ENCODE measurements at regions not wholly inside any gene's neighbourhood (a gene's known extent, or its start where the extent isn't known, plus 50 kb on each side); places are given as distances from the start of the nearest gene placed in this dataset.

DNA sequence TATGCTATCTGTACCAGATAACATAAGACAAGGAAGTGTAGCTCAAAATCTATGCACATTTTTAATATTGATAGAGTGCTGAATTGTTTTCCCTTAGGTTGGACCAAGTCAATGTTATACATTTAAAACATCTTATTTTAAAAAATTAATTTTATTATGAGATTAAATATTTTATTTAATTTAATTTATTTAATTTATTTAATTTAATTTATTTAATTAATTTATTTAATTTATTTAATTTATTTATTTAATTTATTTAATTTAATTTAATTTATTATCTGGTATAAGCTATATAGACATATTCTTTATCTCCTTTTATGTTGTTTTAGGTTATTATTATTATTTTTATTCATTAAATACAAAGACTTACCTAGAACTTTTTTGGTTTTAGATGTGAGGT, 551.7 kb upstream of the LRRTM1 start:
- DNase-seq (ENCODE audit: low read depth), result no peak

DNA sequence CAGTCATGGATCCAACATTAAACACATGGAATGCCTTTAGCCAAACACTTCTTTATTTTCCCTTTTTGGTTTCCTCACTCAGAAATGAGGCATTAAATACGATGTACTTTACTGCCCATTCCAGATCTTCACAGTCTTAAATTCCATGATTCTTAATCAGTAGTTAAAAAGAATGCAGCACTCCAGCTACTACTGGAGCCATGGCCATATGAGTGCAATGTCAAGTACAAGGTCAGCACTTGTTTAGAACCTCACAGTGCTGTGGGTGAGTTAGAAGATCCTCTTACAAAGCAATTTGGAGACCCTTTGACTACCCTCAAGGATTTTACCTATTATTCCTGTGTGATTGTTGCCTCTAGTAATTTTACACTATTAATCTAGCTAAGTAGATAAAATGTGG, 550.3 kb upstream of the LRRTM1 start:
- no peak for DNase-seq (ENCODE audit: low read depth)

DNA sequence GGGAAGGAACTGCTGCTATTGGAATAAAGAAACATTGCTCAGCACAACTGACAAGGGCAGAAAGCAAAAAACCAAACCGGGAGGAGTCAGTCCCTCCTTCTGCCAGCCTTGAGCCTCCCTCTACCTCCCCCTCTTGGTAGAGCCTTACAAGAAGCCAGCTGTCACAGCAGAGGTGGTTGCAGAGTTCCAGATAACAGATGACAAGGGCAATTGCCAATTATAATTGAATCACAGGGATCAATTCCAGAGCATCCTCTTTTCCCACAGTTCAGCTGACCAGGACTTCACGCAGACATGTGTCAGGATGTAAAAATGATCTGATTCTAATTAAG, 548.2 kb upstream of the LRRTM1 start:
- DNase-seq (ENCODE audit: low read depth), result no peak

DNA sequence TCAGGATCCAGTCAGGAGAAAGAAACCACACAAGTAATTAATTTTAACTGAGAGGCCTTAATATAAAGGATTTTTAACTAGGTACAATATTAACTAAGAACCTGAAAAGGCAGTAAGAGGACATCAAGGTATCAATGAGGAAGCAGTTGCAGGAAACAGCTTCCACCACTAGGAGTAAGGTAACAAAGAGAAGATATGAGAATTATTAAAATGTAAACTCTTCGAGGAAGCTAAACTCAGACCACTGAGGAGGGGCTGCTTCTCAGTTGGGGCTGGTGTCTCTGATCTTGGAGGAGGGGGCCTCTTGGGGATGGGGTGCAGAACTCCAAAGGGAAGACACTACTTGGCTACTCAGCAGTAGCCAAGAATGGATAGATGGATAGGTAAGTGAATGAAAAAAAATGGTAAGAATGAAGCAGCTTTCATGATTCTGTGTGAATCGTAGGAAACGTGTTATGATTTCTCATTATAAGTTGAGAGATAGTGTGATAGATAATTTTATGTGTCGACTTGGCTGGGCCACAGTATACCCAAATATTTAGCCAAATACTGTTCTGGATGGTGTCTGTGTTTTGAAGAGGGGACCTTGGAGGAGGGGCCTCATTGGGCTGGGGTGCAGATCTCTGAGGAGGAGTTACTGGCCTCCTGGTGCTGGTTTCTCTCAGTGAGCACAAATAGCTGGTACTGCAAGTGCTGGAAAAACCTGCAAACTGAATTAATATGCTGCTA, 547.7 kb upstream of the LRRTM1 start:
- DNase-seq (ENCODE audit: low read depth), result no peak

DNA sequence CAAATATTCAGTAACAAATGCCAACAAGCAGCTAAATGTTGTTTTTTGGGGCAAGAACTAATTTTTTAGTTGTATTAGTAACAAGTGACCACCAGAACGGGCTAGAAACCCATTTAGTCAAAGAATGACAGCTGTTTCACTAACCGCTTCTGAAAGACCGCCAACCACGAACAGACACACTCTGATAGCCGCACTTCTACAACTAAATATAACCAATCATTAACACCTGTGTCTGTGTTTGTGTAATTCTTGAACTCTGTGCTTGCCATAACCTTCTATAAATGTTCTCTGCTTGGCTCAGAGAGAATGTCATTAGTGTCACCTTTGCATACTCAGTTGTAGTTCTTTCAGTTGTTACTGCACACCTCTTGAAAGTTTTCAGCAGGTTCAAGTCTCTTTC, 526.3 kb upstream of the LRRTM1 start:
- DNase-seq (ENCODE audit: low read depth), result no peak

DNA sequence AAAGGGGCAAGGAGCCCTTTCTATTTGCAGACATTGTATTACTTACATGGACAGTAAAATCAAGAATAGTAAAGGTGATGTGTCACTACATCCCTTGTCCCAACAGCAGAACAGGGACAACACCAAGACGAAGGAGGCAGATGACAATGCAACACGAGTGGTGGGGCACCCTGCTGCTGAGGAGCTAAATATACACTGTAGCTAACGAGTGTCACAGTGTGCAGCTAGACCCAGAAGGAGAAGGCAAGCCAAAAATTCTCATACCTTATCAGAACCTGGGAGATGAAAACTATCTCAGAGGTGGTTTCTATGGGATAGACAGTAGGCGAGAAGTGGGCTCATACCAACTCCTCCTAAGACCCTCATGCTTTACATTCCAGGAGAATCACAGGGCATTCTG, 518.4 kb upstream of the LRRTM1 start:
- no peak for DNase-seq (ENCODE audit: low read depth)

DNA sequence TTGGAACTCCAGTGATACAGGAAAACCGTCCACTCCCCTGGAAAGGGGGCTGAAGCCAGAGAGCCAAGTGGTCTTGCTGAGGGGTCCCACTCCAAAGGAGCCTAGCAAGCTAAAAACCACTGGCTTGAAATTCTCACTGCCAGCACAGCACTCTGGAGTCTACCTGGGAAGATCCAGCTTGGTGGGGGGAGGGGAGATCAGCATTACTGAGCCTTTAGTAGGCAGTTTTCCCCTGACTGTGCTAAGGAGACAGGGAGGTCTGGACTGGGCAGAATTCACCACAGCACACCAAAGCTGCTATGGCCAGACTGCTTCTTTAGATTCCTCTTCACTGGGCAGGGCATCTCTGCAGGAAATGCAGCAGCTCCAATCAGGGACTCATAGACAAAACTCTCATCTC, 510.7 kb upstream of the LRRTM1 start:
- no peak for DNase-seq (ENCODE audit: low read depth)

DNA sequence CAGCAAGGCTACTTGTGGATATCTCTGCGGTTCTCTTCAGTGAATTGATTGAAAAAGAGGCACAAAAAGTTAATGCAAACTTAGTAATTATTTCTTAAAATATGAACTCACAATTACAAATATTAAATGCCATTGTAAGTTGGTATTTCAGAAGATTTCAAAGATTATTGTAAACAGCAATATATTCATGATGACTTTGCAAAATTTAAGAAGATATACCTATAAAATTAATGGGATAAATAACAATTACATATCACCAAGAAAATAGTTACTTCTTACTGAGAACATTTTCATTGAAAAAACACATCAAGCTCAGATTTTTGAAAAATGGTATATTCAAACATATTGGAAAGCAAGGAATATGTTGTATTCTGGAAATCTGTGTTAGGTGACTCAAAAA, 482.0 kb upstream of the LRRTM1 start:
- DNase-seq (ENCODE audit: low read depth), result no peak

DNA sequence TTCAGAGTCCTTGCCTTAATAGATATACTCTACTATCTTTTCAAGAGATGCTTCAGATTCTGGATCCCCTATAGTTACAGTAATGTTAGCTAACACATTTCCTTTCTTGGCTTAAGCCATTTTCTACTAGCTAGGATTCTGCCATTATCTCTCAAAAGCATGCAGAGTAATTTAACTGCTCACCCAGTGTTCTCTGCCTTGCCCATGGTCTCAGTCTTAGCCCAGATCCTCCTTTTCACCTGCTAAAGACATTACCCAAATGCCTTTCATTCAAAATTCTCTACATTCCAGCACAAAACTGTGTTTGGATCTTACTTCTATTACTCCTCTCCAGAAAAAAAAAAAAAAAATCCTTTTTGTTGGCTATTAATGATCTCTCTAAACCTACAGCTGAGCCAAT, 474.2 kb upstream of the LRRTM1 start:
- no peak for DNase-seq (ENCODE audit: low read depth)

DNA sequence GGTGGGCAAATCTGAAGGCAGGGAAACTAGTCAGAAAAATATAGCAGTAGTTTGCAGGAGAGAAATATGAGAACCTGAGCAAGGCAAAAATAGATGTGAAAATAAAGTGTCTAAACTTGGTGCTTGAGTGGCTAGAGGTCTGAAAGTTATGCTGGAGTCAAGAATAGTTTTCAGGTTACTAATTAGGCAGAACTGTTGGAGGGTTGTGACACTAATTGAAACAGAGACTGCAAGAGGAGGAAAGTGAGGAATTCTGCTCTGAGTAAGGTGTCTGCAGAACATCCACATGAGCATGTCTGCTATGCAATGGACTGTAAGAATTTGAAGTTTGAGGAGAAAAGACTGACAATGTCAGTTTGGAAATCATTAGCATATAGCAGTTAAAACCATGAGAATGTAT, 444.0 kb upstream of the LRRTM1 start:
- no peak for DNase-seq (ENCODE audit: low read depth)

DNA sequence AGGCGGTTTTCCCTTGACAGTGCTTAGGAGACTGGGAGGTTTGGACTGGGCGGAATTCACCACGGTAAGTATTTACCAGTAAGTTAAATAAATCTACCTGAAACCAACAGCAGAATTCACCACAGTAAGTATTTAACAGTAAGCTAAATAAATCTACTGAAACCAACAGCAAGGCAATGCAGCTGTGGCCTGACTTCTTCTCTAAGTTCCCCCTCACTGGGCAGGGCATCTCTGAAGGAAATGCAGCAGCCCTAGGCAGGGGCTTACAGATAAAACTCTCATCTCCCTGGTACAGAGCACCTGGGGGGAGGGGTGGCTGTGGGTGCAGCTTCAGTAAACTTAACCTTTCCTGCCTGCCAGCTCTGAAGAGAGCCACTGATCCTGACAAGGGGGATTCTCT, 432.5 kb upstream of the LRRTM1 start:
- no peak for DNase-seq (ENCODE audit: low read depth)

DNA sequence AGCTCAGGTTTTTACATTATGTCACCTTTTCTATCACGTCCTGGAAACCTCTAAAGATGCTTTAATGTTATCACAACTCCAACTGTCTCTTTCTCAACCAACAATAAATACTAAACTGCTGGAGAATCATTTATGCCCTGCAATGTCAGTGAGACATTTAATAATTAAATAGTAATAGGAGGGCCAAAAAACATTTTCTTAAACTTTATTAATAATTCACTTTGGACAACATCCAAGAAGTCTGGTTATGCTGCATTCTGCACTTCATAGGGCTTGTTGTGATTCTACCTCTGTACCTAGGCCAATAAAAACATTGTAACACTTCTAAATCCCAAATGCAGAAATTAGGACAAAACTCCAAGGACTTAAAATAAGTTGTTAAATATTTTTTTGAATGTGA, 420.4 kb upstream of the LRRTM1 start:
- no peak for DNase-seq (ENCODE audit: low read depth)

DNA sequence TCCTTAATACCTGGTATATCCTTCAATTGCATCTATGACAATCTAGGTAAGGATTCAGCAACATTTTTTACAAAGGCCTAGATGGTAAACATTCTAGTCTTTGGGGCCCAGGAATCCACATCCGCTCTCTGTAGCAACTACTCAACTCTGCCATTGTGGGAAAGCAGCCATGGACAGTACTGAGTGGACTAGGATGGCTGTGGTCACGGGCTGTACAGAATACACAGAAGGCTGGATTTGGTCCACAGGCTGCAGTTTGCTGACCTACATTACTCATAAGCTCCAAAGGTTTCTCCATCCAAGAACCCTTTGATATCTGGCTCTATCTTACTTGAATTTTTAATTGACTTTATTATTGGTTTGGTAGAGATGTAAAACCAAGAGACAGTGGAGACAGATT, 418.3 kb upstream of the LRRTM1 start:
- DNase-seq (ENCODE audit: low read depth), result no peak

DNA sequence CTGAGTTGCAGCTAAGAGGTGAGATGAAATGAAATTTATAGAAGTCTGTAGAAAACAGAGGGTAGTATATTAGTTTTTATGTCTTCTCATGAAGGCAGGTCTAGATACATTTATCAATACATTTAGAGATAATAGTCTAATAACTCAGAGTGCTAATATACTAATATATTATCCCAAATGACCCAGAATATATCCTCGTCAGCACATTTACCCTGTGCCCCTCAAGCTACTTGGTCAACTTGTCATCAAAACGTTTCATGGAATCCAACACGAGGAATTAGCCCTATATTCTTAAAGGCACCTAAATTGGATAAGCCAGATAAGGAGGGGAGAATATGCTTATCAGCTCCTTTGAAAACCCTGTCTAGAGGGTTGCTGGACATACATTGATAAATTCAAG, 415.1 kb upstream of the LRRTM1 start:
- DNase-seq (ENCODE audit: low read depth), result no peak

DNA sequence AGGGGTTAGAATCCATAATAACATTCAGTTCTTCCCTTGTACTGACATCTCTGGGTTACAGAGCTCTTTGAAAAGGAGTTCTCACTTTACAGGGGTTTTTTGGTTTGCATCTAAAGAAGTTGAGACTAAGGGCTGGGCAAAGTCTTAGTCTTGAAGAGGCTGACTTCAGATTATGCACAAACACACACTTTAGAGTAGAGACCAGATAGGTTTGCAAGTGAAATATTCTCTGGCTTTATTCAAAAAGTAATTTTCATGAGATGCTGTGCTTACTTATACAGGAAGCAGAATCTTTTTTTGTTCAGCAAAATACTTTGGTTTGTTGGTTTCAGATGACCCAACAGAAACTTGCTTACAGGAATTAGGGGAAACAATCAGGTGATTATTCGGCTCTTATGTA, 410.9 kb upstream of the LRRTM1 start:
- no peak for DNase-seq (ENCODE audit: low read depth)

DNA sequence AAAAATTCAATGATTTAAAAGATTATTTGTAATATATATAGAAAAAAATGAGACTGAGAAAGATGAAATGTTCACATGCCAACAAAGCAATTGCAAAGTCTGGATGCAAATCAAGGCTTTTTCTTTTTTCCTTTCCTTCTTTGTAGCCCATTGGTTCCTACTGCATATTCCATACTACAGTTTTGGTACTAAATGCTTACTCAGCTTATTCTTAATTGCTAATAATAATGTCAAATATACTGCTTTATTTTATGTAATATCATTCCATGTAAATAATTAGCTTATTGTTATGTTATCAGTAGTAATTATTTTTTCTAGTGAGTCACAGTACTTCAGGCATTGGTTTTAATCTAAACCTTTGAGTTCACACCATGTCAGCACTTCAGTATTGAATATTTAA, 407.4 kb upstream of the LRRTM1 start:
- DNase-seq (ENCODE audit: low read depth), result no peak

DNA sequence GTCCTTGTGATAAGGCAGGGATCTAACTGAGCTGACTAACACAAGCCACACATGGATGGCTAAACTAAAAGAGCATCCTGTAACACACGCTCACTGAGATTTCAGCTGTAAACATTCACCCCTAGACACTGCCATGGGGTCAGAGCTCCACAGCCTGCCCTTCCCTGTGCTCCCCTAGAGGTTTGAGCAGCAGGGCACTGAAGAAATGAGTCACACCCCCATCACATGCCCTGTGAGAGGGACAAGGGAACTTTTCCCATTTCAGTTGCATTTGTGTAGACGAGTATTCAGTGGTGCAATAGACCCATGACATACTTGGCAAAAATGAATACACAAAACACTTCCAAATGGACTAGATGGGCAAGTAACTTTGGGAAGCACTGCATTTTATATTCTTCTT, 402.4 kb upstream of the LRRTM1 start:
- no peak for DNase-seq (ENCODE audit: low read depth)

DNA sequence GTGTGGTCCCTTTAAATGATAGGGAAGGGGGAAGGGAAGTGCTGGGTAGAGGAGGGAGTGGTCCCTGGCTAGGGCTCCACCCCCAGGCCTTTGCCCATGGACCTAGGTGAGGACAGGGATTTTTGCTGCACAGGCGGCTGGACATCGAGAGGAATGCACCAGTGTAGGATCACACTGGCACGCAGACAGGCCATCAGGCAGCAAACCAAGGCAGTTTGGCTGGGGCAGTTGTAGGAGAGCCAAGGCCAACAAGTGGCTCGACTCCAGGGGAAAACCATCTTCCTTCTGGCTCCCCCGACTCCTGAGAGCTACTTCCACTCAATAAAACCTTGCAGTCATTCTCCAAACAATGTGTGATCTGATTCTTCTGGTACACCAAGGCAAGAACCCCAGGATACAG, 402.0 kb upstream of the LRRTM1 start:
- DNase-seq (ENCODE audit: low read depth), result no peak

DNA sequence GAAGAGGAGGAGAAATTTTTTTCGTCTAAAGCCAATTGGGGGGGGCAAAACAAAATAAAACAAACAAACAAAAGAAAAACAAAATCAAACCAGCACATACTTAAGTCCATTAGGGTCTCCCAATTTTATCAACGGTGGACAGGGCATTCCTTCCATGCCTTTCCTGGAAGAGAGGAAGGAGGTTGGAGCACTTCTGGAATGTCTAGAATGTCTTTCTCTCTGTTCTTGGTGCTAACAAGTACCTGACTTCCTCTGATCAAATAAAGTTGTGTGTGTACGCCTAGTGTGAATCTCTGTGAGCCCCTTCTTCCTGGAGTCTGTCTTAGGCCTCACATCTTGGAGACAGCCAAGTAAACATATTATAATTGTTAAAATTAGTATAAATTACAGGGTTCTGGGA, 399.0 kb upstream of the LRRTM1 start:
- no peak for DNase-seq (ENCODE audit: low read depth)

DNA sequence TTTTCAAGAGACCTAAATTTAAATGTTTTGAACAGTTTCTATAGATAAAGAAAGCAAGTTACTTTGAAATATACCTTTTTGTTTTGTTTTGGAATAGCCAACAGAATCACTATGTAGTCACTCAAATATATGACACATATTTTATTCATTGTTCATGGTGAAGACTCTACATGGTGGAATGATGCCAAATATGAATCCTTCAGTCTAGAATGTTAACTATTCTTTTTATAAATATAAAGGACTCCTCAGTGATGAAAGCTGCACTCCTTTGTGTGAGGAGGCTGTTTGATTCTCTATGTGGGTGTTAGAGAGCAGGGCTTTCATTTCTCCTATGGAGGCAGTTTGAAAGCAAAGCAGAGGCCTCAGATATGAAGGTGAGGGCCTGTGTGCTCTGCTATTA, 396.4 kb upstream of the LRRTM1 start:
- no peak for DNase-seq (ENCODE audit: low read depth)

All from HS-27A (cell line).